WERI-Rb-1 (cell line): ENCODE measurements at regions not wholly inside any gene's neighbourhood (a gene's known extent, or its start where the extent isn't known, plus 50 kb on each side); places are given as distances from the start of the nearest gene placed in this dataset.

ENCODE experiments used
- DNase-seq: peaks from one replicate; pipeline ENCODE4 v3.0.0-alpha.2; 2020
- H3K27ac ChIP-seq: fragments of 250-450 bp; sonication (Bioruptor Pico); 2 replicates; pipeline ENCODE4 v1.5.1; 2020; ENCODE audit warnings: mild to moderate bottlenecking, moderate library complexity
- H3K27me3 ChIP-seq: fragments of 250-450 bp; sonication (Bioruptor Pico); 2 replicates; pipeline ENCODE4 v1.5.1; 2021; ENCODE audit warnings: mild to moderate bottlenecking, low read depth, moderate library complexity; ENCODE audit not compliant: insufficient read depth, severe bottlenecking
- H3K36me3 ChIP-seq: fragments of 250-450 bp; sonication (Bioruptor Pico); 2 replicates; pipeline ENCODE4 v1.5.1; 2020; ENCODE audit warnings: mild to moderate bottlenecking, moderate library complexity
- H3K4me3 ChIP-seq: 2 replicates; pipeline ENCODE4 v1.5.1; 2011; ENCODE audit warnings: low read depth, mild to moderate bottlenecking, control low read depth, low read length
- H3K9me3 ChIP-seq: fragments of 250-450 bp; sonication (Bioruptor Pico); 2 replicates; pipeline ENCODE4 v1.5.1; 2021; ENCODE audit warnings: mild to moderate bottlenecking, moderate library complexity; ENCODE audit not compliant: severe bottlenecking
- TF ChIP-seq, protein P1 (sequence below): IDR thresholded peaks from 2 replicates; pipeline ENCODE4 v1.5.1; 2011; ENCODE audit warnings: low read depth, mild to moderate bottlenecking, control low read depth, inconsistent platforms, low read length

DNA sequence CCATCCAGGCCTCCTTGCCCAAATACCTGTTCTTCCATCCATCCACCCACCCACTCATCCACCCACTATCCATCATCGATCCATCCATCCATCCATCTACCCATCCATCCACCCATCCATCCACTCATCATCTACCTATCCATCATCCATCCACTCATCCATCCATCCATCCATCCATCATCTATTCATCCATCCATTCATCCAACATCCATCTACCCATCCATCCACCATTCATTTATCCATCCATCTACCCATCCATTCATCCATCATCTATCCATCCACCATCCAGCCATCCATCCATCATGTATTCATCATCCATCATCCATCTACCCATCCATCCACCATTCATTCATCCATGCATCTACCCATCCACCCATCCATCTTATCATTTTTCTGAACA is 413.2 kb downstream of the CTTN start:
- H3K36me3 ChIP-seq = no peaks in the 10 kb centered on the region
- DNase-seq = no peak
- no peaks in the 10 kb centered on the region for H3K27me3 ChIP-seq
- TF ChIP-seq, protein P1, sequence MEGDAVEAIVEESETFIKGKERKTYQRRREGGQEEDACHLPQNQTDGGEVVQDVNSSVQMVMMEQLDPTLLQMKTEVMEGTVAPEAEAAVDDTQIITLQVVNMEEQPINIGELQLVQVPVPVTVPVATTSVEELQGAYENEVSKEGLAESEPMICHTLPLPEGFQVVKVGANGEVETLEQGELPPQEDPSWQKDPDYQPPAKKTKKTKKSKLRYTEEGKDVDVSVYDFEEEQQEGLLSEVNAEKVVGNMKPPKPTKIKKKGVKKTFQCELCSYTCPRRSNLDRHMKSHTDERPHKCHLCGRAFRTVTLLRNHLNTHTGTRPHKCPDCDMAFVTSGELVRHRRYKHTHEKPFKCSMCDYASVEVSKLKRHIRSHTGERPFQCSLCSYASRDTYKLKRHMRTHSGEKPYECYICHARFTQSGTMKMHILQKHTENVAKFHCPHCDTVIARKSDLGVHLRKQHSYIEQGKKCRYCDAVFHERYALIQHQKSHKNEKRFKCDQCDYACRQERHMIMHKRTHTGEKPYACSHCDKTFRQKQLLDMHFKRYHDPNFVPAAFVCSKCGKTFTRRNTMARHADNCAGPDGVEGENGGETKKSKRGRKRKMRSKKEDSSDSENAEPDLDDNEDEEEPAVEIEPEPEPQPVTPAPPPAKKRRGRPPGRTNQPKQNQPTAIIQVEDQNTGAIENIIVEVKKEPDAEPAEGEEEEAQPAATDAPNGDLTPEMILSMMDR = no peak
- no peak overlapping the region for H3K27ac ChIP-seq
- no peaks in the 10 kb centered on the region for H3K9me3 ChIP-seq
- H3K4me3 ChIP-seq = no peak overlapping the region

DNA sequence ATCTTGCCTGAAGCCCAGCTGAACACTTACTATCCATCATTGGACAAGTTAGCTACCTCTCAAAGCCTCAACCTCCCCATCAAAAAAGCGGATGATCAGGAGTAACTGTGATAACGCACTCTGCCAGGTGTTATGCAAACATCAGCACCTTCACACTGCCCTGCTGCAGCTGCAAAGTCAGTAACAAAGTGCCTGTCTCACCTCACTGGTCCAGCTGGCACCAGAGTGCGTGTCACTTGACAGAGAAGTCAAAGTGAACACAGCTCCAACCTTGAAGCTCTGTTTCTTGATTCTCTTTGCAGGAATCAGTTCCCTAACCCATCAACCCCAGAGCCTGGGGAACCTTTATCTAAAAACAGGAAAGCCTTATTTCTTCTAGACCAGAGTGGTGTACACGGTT is 413.6 kb downstream of the CTTN start:
- DNase-seq = no peak
- no peak overlapping the region for H3K4me3 ChIP-seq
- TF ChIP-seq, protein P1 = no peak
- no peaks in the 10 kb centered on the region for H3K36me3 ChIP-seq
- no peaks in the 10 kb centered on the region for H3K27me3 ChIP-seq
- H3K9me3 ChIP-seq = no peaks in the 10 kb centered on the region
- H3K27ac ChIP-seq = no peak overlapping the region

DNA sequence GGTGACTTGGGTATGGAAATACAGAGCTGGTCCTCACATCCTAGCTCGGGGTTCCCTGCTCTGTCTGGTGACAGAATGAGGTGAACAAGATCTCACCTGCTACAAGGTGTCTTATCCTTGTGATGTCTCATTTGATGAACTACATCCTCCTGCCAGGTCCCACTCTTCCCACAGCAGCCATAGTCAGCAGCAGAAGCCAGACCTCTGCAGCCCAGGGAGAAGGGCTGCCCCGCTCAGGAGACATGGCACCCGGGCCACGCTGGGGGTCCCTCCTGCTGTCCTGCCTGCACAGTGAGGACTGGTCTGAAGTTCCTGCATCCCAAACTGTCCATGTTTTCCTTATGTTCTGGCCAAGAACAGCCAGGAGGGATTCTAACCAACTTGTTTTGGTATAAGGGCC is 414.1 kb downstream of the CTTN start:
- no peak for DNase-seq
- TF ChIP-seq, protein P1 = no peak
- no peaks in the 10 kb centered on the region for H3K27me3 ChIP-seq
- no peaks in the 10 kb centered on the region for H3K36me3 ChIP-seq
- no peaks in the 10 kb centered on the region for H3K9me3 ChIP-seq
- H3K27ac ChIP-seq = no peak overlapping the region
- H3K4me3 ChIP-seq = no peak overlapping the region

DNA sequence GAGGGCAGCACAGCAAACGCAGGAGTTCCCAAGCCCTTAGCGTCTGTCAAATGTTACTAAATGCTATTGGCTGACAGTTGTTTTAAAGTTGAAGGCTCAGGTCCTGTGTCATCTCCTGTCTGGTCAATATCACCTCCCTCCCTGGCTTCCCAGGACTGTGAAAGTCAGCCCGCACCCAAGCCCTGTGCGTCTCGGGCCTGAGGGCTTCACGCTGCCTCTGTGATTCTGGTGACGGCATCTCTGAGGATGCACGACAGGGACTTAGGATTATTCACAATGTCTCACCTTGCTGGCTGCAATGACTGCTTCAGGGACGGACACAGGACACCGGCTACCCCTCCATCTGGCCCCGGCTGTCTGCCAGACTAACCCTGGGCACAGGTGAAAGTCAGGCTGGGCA is 415.3 kb downstream of the CTTN start:
- Histone ChIP-seq H3K27ac (no peak overlapping the region), H3K4me3 (no peak overlapping the region), H3K9me3 (no peaks in the 10 kb centered on the region), H3K36me3 (no peaks in the 10 kb centered on the region), H3K27me3 (no peaks in the 10 kb centered on the region)
- DNase-seq = no peak
- TF ChIP-seq, protein P1 = no peak

DNA sequence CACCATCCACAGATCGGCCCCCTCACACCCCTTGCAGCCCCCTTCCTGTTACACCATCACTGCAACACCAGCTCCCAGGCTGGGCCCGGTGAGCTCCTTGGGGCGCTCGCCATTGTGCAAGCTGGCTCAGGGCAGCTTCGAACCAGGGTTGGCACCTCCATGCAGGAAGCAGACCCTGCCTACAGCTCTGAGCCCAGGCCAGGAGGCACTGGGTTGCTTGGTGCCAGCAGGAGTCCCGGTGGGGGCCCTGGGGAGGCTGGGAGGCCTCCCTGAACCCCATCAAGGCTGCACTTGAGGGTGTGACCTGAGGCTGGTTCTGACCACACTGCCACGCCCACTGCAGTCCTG is 417.1 kb downstream of the CTTN start:
- no peak for DNase-seq
- H3K4me3 ChIP-seq = no peak overlapping the region
- no peaks in the 10 kb centered on the region for H3K27me3 ChIP-seq
- no peaks in the 10 kb centered on the region for H3K36me3 ChIP-seq
- no peaks in the 10 kb centered on the region for H3K9me3 ChIP-seq
- TF ChIP-seq, protein P1 = no peak
- H3K27ac ChIP-seq = no peak overlapping the region

DNA sequence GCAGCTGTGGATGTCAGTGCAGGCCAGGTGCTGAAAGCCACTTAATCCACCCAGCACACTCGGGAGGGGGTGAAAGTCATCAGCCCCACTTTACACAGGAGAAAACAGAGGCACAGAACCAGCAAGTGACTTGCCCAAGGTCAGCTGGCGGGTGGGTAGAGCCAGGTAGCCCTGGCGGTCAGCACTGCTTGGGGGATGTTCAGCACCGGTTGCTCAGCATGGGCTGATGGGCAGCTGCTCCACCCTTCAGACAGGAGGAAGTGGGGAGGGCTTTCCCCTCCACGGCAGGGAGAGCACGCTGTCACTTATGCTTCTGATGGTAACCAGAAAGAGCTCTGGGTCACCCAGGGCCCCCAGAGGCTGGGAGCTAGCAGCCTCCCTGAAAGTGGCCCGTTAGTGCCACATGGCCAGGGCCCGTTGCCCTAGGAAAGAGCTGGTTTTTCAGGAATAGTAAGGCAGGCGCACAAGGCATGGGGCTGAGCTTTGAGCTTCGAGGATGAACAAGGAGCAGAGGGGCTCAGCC is 417.9 kb downstream of the CTTN start:
- no peak for DNase-seq
- no peaks in the 10 kb centered on the region for H3K27me3 ChIP-seq
- no peak overlapping the region for H3K27ac ChIP-seq
- H3K9me3 ChIP-seq = no peaks in the 10 kb centered on the region
- TF ChIP-seq, protein P1 = no peak
- H3K4me3 ChIP-seq = no peak overlapping the region
- no peaks in the 10 kb centered on the region for H3K36me3 ChIP-seq
